Keratinocyte (primary cell): ENCODE measurements at regions not wholly inside any gene's neighbourhood (a gene's known extent, or its start where the extent isn't known, plus 50 kb on each side); places are given as distances from the start of the nearest gene placed in this dataset.

Source experiments
- CTCF ChIP-seq, 3 experiments: IDR thresholded peaks in 1 of 3; conservative IDR thresholded peaks in 1 of 3; optimal IDR thresholded peaks in 1 of 3; 2 replicates in 2 of 3; 3 replicates in 1 of 3; pipeline versions ENCODE3 to v1.5.1; 2011; ENCODE audit warnings: low read length in 3 of 3, mild to moderate bottlenecking in 3 of 3, moderate library complexity in 2 of 3, control low read depth in 1 of 3, inconsistent platforms in 1 of 3; ENCODE audit not compliant: insufficient read depth in 2 of 3; ENCODE audit errors: extremely low read depth in 1 of 3
- EZH2 ChIP-seq: IDR thresholded peaks from one replicate; pipeline ENCODE4 v1.6.1; 2012; ENCODE audit warnings: inconsistent platforms, mild to moderate bottlenecking, low read length, moderate library complexity

- TF ChIP-seq CTCF (optimal IDR thresholded peaks at IDR 0.05 in 1 of 3, IDR thresholded peaks at IDR 0.05 in 1 of 3, conservative IDR thresholded peaks at IDR 0.05 in 1 of 3; ENCODE audit: extremely low read depth in 1 of 3, insufficient read depth in 2 of 3, low read length in 3 of 3) (no peak), EZH2 (no peak)
Measured at GRCh38 chr6:103862297-103862696, 997.4 kb downstream of the HACE1 start.
